RWPE1 (cell line): ENCODE measurements at regions not wholly inside any gene's neighbourhood (a gene's known extent, or its start where the extent isn't known, plus 50 kb on each side); places are given as distances from the start of the nearest gene placed in this dataset.

Source experiments
- CTCF ChIA-PET: fragments of 350-600 bp; sonication (Branson Sonifier 250); formaldehyde crosslinking; extraction: SDS; loops from one replicate; lab custom pipeline; 2021; lab: Yijun Ruan, JAX
- POLR2A ChIA-PET: fragments of 400-600 bp; formaldehyde crosslinking; extraction: SDS; loops from one replicate; lab custom pipeline; 2020; ENCODE audit warnings: antibody characterized with exemption; ENCODE audit not compliant: low non-redundant PET; lab: Yijun Ruan, JAX
- DNase-seq: peaks from one replicate; pipeline ENCODE4 v3.0.0; 2012; ENCODE audit warnings: low spot score
- H3K27ac ChIP-seq: fragments of 450-650 bp; 2 replicates; pipeline ENCODE4 v1.5.1; 2017
- TF ChIP-seq, protein P1 (sequence below): fragments of 450-650 bp; conservative IDR thresholded peaks from 2 replicates; pipeline ENCODE4 v1.5.1; 2017; ENCODE audit warnings: low read depth, mild to moderate bottlenecking

GRCh38 chr12:72869024-72869423 is 596.9 kb downstream of the TRHDE start:
- H3K27ac ChIP-seq = no peak overlapping the region
- CTCF ChIA-PET = interaction anchor here (0.7 kb wide), 1 partner anchor 1546 kb away, joined by 4 read pairs; no protein-coding TSS in a partner anchor
- no peak for DNase-seq
- POLR2A ChIA-PET = no interaction called here
- TF ChIP-seq, protein P1, sequence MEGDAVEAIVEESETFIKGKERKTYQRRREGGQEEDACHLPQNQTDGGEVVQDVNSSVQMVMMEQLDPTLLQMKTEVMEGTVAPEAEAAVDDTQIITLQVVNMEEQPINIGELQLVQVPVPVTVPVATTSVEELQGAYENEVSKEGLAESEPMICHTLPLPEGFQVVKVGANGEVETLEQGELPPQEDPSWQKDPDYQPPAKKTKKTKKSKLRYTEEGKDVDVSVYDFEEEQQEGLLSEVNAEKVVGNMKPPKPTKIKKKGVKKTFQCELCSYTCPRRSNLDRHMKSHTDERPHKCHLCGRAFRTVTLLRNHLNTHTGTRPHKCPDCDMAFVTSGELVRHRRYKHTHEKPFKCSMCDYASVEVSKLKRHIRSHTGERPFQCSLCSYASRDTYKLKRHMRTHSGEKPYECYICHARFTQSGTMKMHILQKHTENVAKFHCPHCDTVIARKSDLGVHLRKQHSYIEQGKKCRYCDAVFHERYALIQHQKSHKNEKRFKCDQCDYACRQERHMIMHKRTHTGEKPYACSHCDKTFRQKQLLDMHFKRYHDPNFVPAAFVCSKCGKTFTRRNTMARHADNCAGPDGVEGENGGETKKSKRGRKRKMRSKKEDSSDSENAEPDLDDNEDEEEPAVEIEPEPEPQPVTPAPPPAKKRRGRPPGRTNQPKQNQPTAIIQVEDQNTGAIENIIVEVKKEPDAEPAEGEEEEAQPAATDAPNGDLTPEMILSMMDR = no peak

GRCh38 chr12:72872238-72872887 is 600.2 kb downstream of the TRHDE start:
- CTCF ChIA-PET = no interaction called here
- TF ChIP-seq, protein P1 = no peak
- POLR2A ChIA-PET = no interaction called here
- no peak for DNase-seq
- H3K27ac ChIP-seq = no peak overlapping the region

GRCh38 chr12:72872996-72873395 is 600.8 kb downstream of the TRHDE start:
- no peak overlapping the region for H3K27ac ChIP-seq
- DNase-seq = no peak
- TF ChIP-seq, protein P1 = no peak
- ChIA-PET POLR2A (no interaction called here), CTCF (no interaction called here)

DNA sequence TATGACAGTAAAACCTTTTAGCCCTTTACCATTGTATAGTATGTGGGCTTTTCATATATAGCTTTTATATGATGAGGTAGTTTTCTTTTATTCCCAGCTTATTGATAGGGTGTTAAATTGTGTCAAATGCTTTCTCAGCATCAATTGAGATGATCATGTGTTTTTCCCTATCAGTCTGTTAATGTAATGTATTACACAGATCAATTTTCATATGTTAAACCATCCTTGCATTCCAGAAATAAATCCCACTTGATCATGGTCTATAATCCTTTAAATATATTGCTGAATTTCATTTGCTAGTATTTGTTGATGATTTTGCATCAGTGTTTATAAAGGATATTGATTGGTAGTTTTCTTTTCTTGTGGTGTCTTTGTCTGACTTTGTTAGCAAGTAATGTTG is 603.9 kb downstream of the TRHDE start:
- TF ChIP-seq, protein P1 = no peak
- ChIA-PET CTCF (no interaction called here), POLR2A (no interaction called here)
- DNase-seq = no peak
- no peak overlapping the region for H3K27ac ChIP-seq

- no peak overlapping the region for H3K27ac ChIP-seq
- TF ChIP-seq, protein P1 = no peak
- ChIA-PET CTCF (no interaction called here), POLR2A (no interaction called here)
- DNase-seq = no peak
These were observed 616.5 kb downstream of the TRHDE start for GRCh38 chr12:72888693-72889092.

- ChIA-PET CTCF (no interaction called here), POLR2A (no interaction called here)
- no peak overlapping the region for H3K27ac ChIP-seq
- TF ChIP-seq, protein P1 = no peak
- no peak for DNase-seq
These were observed 617.6 kb downstream of the TRHDE start for GRCh38 chr12:72889791-72890190.

DNA sequence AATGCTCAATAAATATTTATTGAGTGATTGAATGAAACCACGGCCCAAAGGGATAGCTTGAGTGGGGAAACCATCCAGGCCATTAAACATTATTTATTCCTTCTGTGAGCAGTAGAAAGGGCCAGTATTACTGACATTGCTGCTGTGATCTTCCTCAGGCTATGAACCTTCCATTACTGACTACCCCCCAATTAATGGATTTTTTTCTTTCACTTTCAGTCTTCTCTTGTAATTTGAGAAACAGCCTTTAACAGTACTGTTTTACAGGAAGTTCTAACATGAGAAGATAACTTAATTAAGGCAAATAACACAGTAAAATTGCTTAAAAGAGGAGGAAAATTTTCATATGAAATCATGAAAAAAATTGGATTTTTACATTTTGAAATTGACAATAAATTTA is 629.5 kb downstream of the TRHDE start:
- ChIA-PET POLR2A (no interaction called here), CTCF (no interaction called here)
- no peak for DNase-seq
- TF ChIP-seq, protein P1 = no peak
- H3K27ac ChIP-seq = no peak overlapping the region
